Tibial nerve (tissue), 4 donors: ENCODE measurements at regions not wholly inside any gene's neighbourhood (a gene's known extent, or its start where the extent isn't known, plus 50 kb on each side); places are given as distances from the start of the nearest gene placed in this dataset.
A peak's percentile ranks its signal among the peaks of the same experiment; 100 is the strongest.

Experiments used
- DNase-seq, 2 donors: peaks; one replicate each; pipeline ENCODE4 v3.0.0-alpha.2; 2019; ENCODE audit warnings: low spot score in 2 of 2
- H3K27ac ChIP-seq, 4 donors: fragments of 200-600 bp; sonication (generic) in 3 of 4; one replicate each; pipeline ENCODE4 v1.5.1; 2017 to 2019; ENCODE audit warnings: mild to moderate bottlenecking in 1 of 4
- H3K27me3 ChIP-seq, 2 donors: fragments of 200-600 bp; sonication (generic) in 1 of 2; one replicate each; pipeline versions ENCODE4 v1.5.1 to v1.6.0; 2017 to 2019
- H3K36me3 ChIP-seq, 3 donors: fragments of 200-600 bp; sonication (generic); one replicate each; pipeline ENCODE4 v1.5.1; 2018 to 2019
- H3K4me1 ChIP-seq, 4 donors: fragments of 200-600 bp; sonication (generic) in 3 of 4; one replicate each; pipeline ENCODE4 v1.5.1; 2017 to 2019
- H3K4me3 ChIP-seq, 4 donors: fragments of 200-600 bp; sonication (generic) in 3 of 4; one replicate each; pipeline ENCODE4 v1.5.1; 2017 to 2019; ENCODE audit warnings: mild to moderate bottlenecking in 1 of 4, moderate library complexity in 1 of 4
- H3K9me3 ChIP-seq, 4 donors: fragments of 200-600 bp; sonication (generic) in 3 of 4; one replicate each; pipeline ENCODE4 v1.5.1; 2017 to 2019
- EP300 ChIP-seq, 2 donors: sonication (generic); formaldehyde crosslinking; IDR thresholded peaks; one replicate each; pipeline ENCODE4 v1.6.1; 2017; ENCODE audit warnings: antibody characterized with exemption in 2 of 2, mild to moderate bottlenecking in 1 of 2
- POLR2A ChIP-seq, 2 donors: fragments of 450-650 bp; IDR thresholded peaks; one replicate each; pipeline ENCODE4 v1.6.1; 2017; ENCODE audit warnings: antibody characterized with exemption in 2 of 2, mild to moderate bottlenecking in 2 of 2, moderate library complexity in 2 of 2
- WGBS, 2 donors: methylation state at CpG; one replicate each; pipeline ENCODE4 v1.1.5; 2018; 5-methylcytosine and 5-hydroxymethylcytosine counted together
- TF ChIP-seq, protein P1 (sequence below), 5 experiments: fragments of 200-600 bp in 3 of 5; fragments of 450-650 bp in 2 of 5; sonication (generic) in 3 of 5; IDR thresholded peaks; one replicate each; pipeline ENCODE4 v1.5.1; 2016 to 2019; ENCODE audit warnings: antibody characterized with exemption in 5 of 5, mild to moderate bottlenecking in 3 of 5, moderate library complexity in 2 of 5

DNA sequence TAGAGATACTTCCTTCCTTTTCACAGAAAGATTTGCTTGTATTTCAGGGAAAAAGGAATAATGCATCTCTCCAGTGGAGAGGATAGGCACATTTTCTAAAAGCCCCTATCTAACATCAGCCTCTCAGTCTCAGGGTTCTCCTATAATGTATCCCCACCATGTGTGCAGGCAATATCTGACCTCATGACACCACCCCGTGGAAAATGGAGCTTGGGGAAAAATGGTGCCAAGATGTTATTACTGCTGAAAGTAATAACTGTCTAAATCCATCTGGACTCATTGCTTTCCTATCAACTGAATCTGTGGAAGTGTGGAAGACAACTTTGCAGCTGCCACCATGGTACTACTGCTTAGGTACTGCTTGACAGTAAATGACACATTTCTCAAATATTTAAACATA, 574.3 kb downstream of the LRRC70 start:
- no peaks in the 10 kb centered on the region for H3K4me1 ChIP-seq
- no peaks in the 10 kb centered on the region for H3K27me3 ChIP-seq
- no peak for DNase-seq
- H3K36me3 ChIP-seq: no peaks in the 10 kb centered on the region
- no peak overlapping the region for H3K27ac ChIP-seq
- no peak for TF ChIP-seq EP300 (IDR thresholded peaks at IDR 0.05)
- no peak for TF ChIP-seq POLR2A (IDR thresholded peaks at IDR 0.05)
- TF ChIP-seq, protein P1, sequence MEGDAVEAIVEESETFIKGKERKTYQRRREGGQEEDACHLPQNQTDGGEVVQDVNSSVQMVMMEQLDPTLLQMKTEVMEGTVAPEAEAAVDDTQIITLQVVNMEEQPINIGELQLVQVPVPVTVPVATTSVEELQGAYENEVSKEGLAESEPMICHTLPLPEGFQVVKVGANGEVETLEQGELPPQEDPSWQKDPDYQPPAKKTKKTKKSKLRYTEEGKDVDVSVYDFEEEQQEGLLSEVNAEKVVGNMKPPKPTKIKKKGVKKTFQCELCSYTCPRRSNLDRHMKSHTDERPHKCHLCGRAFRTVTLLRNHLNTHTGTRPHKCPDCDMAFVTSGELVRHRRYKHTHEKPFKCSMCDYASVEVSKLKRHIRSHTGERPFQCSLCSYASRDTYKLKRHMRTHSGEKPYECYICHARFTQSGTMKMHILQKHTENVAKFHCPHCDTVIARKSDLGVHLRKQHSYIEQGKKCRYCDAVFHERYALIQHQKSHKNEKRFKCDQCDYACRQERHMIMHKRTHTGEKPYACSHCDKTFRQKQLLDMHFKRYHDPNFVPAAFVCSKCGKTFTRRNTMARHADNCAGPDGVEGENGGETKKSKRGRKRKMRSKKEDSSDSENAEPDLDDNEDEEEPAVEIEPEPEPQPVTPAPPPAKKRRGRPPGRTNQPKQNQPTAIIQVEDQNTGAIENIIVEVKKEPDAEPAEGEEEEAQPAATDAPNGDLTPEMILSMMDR (IDR thresholded peaks at IDR 0.05): no peak
- no peaks in the 10 kb centered on the region for H3K9me3 ChIP-seq
- 59 to 62% methylated on average over 1 of the region's 1 CpG for WGBS, 2 donors
- H3K4me3 ChIP-seq: no peak overlapping the region

DNA sequence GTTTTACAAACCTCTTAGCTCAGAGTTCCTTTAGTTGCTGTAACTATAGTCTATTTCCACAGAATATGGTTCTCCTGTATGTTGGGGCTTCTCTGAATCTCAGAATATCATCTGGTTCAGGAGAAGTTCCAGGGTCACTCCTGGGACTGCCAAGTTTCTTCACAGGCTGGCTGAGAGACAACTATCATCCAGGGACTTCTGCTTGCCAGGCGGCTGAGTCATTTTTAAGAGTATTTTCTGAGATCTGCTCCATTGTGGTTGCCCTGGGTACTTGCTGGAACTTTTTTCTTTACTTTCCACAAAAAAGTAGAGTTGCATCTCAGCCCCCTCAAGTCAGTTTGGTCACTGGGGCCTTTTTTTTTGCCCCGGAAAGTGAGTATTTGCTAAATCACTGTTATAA, 566.5 kb downstream of the LRRC70 start:
- peak in 1 of 2 donors; percentile 29 for DNase-seq
- Histone ChIP-seq H3K27ac (no peak overlapping the region), H3K36me3 (no peaks in the 10 kb centered on the region), H3K9me3 (no peaks in the 10 kb centered on the region), H3K27me3 (no peaks in the 10 kb centered on the region), H3K4me3 (no peak overlapping the region), H3K4me1 (no peaks in the 10 kb centered on the region)
- WGBS, 2 donors: 87 to 88% methylated on average over 2 of the region's 2 CpGs
- no peak for TF ChIP-seq EP300 (IDR thresholded peaks at IDR 0.05)
- TF ChIP-seq, protein P1 (IDR thresholded peaks at IDR 0.05): no peak
- TF ChIP-seq POLR2A (IDR thresholded peaks at IDR 0.05): no peak

GRCh38 chr5:63141591-63141990, 563.0 kb downstream of the LRRC70 start:
- no peak for DNase-seq
- Histone ChIP-seq H3K4me3 (no peak overlapping the region), H3K27me3 (no peaks in the 10 kb centered on the region), H3K27ac (no peak overlapping the region), H3K9me3 (no peaks in the 10 kb centered on the region), H3K36me3 (no peaks in the 10 kb centered on the region), H3K4me1 (no peaks in the 10 kb centered on the region)
- TF ChIP-seq, protein P1 (IDR thresholded peaks at IDR 0.05): no peak

GRCh38 chr5:63135291-63135690, 556.7 kb downstream of the LRRC70 start:
- TF ChIP-seq POLR2A (IDR thresholded peaks at IDR 0.05) (no peak), EP300 (IDR thresholded peaks at IDR 0.05) (no peak)
- TF ChIP-seq, protein P1 (IDR thresholded peaks at IDR 0.05): no peak
- Histone ChIP-seq H3K4me1 (no peaks in the 10 kb centered on the region), H3K36me3 (no peaks in the 10 kb centered on the region), H3K27ac (no peak overlapping the region), H3K27me3 (no peaks in the 10 kb centered on the region), H3K9me3 (no peaks in the 10 kb centered on the region), H3K4me3 (no peak overlapping the region)
- WGBS, 2 donors: 80 to 96% methylated on average over 4 of the region's 4 CpGs
- no peak for DNase-seq

DNA sequence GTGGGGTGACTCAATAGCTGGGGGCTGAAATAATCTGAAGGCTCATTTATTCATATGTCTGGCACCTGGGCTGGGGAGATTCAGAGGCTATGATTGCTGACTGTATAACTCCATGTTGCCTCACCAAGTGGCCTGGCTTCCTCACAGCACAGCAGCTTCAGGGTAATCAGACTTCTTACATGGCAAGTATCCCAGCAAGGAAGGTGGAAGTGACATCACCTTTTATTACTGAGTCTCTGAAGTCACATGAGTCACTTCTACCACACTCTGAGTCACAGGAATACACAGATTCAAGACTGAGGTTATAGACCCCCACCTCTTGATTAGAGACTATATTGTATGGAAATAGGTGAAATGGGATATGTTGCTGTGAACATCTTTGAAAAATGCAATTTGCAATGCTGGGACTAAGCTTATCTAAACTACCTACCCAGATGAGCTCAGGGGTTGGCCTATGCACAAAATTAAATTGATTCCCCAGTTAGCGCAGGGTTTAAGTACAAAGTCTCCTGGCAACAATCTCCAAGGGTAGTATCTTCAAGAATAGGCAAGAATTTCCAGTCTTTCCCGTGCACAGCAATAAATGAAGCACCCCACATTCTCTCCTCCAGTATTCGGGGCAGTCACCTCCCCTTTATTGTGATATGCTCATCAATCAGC, 553.1 kb downstream of the LRRC70 start:
- Histone ChIP-seq H3K27ac (no peak overlapping the region), H3K4me3 (no peak overlapping the region), H3K36me3 (no peaks in the 10 kb centered on the region), H3K4me1 (peaks cover 0 to 16% (median 5%) of the 10 kb centered on the region in 4 donors), H3K9me3 (no peaks in the 10 kb centered on the region), H3K27me3 (no peaks in the 10 kb centered on the region)
- TF ChIP-seq, protein P1 (IDR thresholded peaks at IDR 0.05): no peak
- no peak for TF ChIP-seq POLR2A (IDR thresholded peaks at IDR 0.05)
- TF ChIP-seq EP300 (IDR thresholded peaks at IDR 0.05): no peak
- DNase-seq: no peak
- WGBS, 2 donors: 89 to 90% methylated on average over 3 of the region's 3 CpGs
